ENCODE measurements at regions not wholly inside any gene's neighbourhood (a gene's known extent, or its start where the extent isn't known, plus 50 kb on each side); places are given as distances from the start of the nearest gene placed in this dataset.
"Not testable (repeated sequence)": the region's sequence is repeated elsewhere in the genome, so short reads cannot be mapped to it uniquely, and the experiment has no call there.

DNA sequence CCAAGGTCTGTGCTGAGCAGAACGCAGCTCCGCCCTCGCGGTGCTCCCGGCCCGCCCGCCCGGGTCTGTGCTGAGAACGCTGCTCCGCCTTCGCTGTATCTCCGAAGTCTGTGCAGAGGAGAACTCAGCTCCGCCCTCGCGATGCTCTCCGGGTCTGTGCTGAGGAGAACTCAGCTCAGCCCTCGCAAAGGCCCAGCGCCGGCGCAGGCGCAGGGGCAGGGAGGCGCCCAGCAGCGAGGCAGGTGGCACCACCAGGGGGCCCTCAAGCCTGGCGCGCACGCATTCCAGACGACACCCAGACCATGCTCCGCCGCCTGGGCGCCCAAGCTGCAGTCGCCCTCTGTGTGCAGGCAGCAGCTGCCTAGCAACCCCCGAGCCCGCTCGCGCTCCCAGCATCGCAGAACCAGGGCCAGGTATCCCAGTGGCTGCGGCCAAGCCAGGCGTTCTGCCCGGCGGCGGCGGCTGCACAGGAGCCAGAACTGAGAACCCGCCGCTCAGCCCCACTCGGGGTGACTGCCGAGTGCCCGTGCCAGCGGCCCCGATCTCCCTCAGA, 672.1 kb upstream of the DEFB115 start:
- DNase-seq (ENCODE audit: low read depth in 2 of 2) = peak in 1 of 2 donors; percentile 40

DNA sequence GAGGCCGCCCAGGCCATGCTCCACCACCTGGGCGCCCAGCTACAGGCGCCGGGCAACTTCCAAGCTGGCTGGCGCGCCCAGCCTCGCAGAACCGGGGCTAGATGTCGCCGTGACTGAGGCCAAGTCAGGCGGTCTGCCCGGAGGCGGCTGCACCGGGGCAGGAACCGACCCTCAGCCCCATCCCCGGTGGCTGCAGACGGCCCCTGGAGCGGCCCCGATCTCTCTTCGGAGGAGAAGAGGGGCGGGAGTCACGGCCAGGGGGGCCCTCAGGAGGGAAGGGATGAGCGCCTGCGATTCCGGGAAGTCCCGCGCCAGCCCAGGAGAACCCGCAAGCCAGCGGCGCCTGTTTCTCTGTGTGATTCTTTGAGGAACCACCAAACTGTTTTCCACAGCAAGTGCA, 671.3 kb upstream of the DEFB115 start:
- DNase-seq (ENCODE audit: low read depth in 2 of 2) = not testable (repeated sequence)

DNA sequence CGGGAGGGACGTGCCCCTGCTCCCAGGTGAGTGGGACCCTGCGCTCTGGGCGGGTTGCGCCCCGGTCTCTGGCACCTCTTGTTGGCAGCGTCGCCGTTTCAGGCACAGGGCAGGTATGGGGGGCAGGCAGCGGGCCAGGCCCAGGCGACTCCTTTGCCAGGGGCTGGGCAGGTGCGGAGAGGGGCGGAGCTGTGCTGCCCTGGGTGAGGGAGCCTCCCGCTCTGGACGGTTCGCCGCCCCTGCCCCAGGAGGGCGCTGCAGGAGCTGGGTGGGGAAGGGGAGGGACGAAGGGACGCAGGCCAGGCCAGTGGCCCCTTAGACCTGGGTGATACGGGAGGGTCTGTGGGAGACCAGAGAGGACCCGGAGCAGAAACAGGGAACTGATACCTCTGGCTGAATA, 663.9 kb upstream of the DEFB115 start:
- no peak for DNase-seq (ENCODE audit: low read depth in 2 of 2)

DNA sequence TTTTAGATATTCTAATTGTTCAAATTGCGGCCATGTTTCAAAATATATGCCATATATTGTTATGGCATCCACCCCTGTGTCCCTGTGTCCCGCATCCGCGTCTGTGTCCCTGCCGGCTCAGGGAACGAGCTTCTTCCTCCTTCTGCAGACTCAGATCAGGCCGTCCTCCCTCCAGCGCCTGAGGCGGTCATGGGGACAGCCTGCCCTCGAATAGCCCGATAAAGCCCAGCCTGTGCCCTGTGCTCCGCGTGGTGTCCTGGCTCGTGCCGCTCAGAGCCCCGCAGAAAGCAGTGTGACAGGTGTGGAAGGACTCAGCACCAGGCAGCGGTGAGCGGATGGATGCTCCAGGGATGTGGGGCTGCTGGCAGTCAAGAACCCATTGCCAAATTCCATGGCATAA, 663.4 kb upstream of the DEFB115 start:
- DNase-seq (ENCODE audit: low read depth in 2 of 2) = no peak

DNA sequence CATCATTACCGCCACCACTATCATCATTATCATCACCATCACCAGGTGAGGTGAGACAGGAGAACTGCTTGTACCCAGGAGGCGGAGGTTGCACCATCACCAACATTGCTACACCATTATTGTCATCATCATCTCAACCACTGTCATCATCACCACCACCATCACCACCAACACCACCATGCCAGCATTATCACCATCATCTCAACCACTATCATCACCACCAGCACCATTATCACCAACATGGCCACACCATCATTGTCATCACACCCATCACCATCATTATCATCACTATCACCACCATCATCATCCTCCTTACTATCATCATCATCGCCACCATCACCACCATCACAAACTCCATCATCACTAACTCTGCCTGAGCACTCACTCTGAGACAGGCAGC, 661.8 kb upstream of the DEFB115 start:
- no peak for DNase-seq (ENCODE audit: low read depth in 2 of 2)

- not testable (repeated sequence) for DNase-seq (ENCODE audit: low read depth in 2 of 2)
Observed at GRCh38 chr20:30597429-30597828, 660.0 kb upstream of the DEFB115 start.

DNA sequence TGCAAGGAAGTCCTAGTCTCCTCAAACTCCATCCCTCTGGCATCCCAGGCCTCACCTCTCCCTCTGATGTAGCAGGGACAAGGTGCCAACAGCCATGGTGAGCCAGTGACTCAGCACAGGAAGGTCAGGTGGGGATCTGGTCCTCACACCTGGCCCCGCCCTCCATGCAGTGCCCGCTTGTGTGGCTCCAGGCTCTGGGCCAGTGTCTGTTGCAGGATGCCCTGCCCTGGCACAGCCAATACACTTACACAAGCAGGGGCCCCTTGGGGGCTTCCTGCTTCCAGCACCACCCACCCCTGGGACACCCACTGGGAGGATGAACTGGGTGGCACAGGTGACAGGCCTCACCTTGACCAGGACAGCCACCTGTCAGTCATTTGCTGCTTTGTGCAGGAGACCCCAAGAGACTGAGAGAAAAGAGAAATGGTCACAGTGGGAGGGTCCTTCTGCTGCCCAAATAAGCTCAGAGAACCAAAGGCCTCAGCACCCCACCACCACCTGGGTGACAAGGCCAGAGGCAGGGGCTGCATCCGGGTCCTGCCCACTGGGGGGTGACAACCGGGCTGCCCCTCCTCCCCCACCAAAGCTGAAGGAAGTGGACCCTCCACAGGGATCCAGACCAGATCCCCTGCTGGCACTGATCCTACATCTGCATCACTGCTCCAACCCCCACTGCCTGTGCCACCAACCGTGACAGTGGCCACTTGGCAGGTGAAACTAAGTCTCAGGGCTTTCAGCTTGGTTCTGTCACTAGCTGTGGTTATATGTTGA, 658.8 kb upstream of the DEFB115 start:
- DNase-seq (ENCODE audit: low read depth in 2 of 2) = no peak

GRCh38 chr20:30599990-30600389, 657.5 kb upstream of the DEFB115 start:
- no peak for DNase-seq (ENCODE audit: low read depth in 2 of 2)

- no peak for DNase-seq (ENCODE audit: low read depth in 2 of 2)
Observed at GRCh38 chr20:30601974-30602373, 655.5 kb upstream of the DEFB115 start.

DNA sequence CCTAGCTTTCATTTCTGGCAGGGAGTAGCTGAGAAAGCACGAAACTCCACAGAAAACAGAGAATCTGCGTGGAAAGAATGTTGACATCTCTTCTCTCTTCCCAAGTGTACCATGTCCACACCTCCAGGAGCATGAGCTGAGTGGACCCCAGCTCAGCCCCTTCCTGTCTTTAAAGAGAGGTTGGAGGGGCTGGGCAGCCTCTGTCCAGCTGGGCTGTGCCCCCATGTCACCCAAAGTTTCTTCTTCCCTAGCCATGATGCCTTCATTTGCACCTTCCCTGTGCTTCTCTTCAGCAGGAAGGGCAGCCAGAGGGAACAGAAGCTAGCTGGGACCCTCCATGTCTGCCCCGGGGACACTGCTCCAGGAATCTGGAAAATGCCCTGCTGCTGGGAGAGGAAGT, 655.0 kb upstream of the DEFB115 start:
- DNase-seq (ENCODE audit: low read depth in 2 of 2) = no peak

GRCh38 chr20:30606990-30607389, 650.5 kb upstream of the DEFB115 start:
- no peak for DNase-seq (ENCODE audit: low read depth in 2 of 2)

DNA sequence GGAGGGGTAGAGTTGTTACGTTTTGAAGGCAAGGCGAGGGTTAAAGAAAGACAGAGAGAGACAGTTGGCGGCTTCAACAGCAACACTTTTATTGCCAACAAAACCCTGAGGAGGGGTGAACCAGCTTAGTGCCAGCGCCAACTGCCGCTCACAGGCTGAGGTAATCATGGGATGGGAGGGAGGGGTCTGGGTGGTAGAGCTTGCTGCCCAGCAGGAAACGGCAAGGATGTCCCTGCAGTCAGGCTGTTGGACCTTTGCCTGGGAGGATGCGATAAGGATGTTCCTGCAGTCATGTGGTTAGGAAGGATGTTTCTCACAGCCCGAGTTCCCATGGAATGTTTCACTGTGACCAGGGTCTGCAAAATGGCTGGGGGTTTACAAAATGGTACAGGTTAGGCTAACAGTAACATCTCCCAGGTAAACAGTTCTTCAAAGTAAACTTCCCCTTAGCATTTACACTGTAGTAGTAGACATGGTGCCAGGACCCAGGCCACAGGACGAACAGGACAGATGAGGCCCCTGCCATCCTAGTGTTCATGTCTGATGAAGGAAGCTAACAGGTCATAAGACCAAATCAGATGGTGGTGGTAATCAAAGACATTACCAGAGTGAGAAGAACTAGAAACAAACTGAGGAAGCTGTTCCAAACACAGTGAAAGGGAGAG, 647.3 kb upstream of the DEFB115 start:
- no peak for DNase-seq (ENCODE audit: low read depth in 2 of 2)

GRCh38 chr20:30610751-30611150, 646.7 kb upstream of the DEFB115 start:
- no peak for DNase-seq (ENCODE audit: low read depth in 2 of 2)

DNA sequence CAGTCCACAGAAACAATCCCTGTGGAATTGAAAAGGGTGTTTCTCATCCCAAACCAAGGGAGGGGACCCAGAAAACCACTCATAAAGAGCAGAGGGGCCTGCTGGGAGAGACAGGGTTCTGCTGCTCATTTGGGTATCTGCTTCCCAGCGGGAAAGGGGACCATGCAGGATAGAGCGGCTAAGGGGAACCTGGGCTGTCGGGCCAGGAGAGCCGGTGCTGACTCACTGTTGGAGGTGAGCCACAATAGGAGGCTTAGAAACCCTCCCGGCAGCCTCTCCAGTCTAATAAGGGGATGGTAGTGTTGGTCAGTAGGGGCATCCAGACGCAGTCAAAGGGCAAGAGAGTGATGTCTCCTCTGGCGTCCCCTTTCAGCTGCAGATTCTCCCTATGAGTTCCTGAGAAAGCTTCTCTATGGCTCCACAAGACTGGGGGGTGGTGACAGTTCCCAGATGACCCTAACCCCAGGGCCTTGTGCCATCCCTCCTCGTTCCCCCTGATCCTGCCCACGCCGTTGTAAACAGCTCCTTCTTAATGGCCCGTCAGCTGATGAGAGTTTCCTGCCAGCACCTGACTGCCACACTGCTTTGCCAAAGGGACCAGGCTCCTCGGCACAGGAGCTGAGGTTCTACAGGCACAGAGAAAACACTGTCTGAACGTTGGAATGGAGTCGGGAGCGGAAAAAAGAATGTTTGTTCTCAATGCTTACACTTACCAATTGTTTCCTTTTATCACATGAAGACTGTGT, 646.1 kb upstream of the DEFB115 start:
- no peak for DNase-seq (ENCODE audit: low read depth in 2 of 2)

GRCh38 chr20:30612344-30612743, 645.1 kb upstream of the DEFB115 start:
- no peak for DNase-seq (ENCODE audit: low read depth in 2 of 2)

GRCh38 chr20:30621346-30621745, 636.1 kb upstream of the DEFB115 start:
- DNase-seq (ENCODE audit: low read depth in 2 of 2) = not testable (repeated sequence)

GRCh38 chr20:30624310-30624709, 633.2 kb upstream of the DEFB115 start:
- DNase-seq (ENCODE audit: low read depth in 2 of 2) = not testable (repeated sequence)

GRCh38 chr20:30629376-30629775, 628.1 kb upstream of the DEFB115 start:
- DNase-seq (ENCODE audit: low read depth in 2 of 2) = not testable (repeated sequence)

DNA sequence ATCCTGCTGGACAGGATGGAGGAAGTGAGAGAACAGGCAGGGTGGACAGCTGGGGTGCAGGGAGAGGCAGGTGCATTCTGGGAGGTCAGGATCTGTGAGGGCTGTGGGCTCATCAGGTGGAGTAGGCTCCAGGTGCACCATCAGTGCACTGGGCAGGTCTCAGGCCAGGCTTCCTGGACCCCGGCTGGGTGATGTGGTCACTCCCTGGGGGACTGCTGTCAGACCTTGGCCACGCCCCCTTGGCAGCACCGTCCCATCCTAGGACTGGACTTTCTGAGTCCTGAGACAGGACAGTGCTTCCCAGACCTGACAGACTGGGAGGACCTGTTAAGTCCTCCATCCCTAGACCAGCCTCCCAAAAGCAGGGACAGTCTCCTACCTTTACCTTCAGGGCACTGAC, 626.7 kb upstream of the DEFB115 start:
- DNase-seq (ENCODE audit: low read depth in 2 of 2) = no peak

DNA sequence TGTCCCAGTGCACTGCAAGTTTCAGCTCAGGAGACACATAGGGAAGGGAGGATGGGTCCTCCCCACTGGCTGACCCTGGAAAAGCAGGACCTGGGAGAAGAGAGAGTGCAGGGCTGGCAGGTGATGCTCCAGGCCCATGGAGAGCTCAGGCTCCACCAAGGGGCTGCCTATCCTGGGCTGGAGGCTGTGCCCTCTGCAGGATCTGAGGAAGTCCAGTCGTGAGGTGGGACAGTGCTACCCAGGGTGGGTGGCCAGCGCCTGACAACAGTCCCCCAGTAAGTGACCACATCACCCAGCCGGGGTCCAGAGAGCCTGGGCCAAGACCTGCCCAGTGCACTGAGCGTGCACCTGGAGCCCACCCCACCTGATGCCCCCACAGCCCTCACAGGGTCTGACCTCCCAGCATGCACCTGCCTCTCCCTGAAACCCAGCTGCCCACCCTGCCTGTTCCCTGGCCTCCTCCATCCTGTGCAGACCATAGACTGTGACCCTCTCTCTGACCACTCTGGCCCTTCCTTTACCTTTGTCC, 626.1 kb upstream of the DEFB115 start:
- DNase-seq (ENCODE audit: low read depth in 2 of 2) = not testable (repeated sequence)

GRCh38 chr20:30632773-30633172, 624.7 kb upstream of the DEFB115 start:
- not testable (repeated sequence) for DNase-seq (ENCODE audit: low read depth in 2 of 2)

GRCh38 chr20:30641522-30641921, 615.9 kb upstream of the DEFB115 start:
- not testable (repeated sequence) for DNase-seq (ENCODE audit: low read depth in 2 of 2)
